HG02840 (cell line): ENCODE measurements at regions not wholly inside any gene's neighbourhood (a gene's known extent, or its start where the extent isn't known, plus 50 kb on each side); places are given as distances from the start of the nearest gene placed in this dataset.
A peak's percentile ranks its signal among the peaks of the same experiment; 100 is the strongest.
"Not testable (repeated sequence)": the region's sequence is repeated elsewhere in the genome, so short reads cannot be mapped to it uniquely, and the experiment has no call there.

Source experiments
- ATAC-seq: cut with Tn5 transposase; IDR thresholded peaks from one replicate; pipeline ENCODE4 v1.9.1; 2021; ENCODE audit warnings: mild to moderate bottlenecking, moderate library complexity, moderate number of reproducible peaks; ENCODE audit not compliant: unreplicated experiment, low FRiP score

- no peak for ATAC-seq
These were observed 600.4 kb downstream of the HTR1B start for GRCh38 chr6:76862936-76863335.

- peak; percentile 71 for ATAC-seq
These were observed 601.9 kb downstream of the HTR1B start for GRCh38 chr6:76861403-76861802.

- ATAC-seq = no peak
These were observed 607.2 kb downstream of the HTR1B start for GRCh38 chr6:76856065-76856464.

GRCh38 chr6:76852776-76853175, 610.5 kb downstream of the HTR1B start:
- no peak for ATAC-seq

- not testable (repeated sequence) for ATAC-seq
These were observed 613.9 kb downstream of the HTR1B start for GRCh38 chr6:76849274-76849970.

- ATAC-seq = no peak
These were observed 620.1 kb downstream of the HTR1B start for GRCh38 chr6:76843054-76843822.

- ATAC-seq = no peak
These were observed 622.4 kb downstream of the HTR1B start for GRCh38 chr6:76840865-76841264.

- ATAC-seq = no peak
These were observed 623.1 kb downstream of the HTR1B start for GRCh38 chr6:76840041-76840745.

- ATAC-seq = no peak
These were observed 623.8 kb downstream of the HTR1B start for GRCh38 chr6:76839505-76839904.

GRCh38 chr6:76837564-76837963, 625.7 kb downstream of the HTR1B start:
- no peak for ATAC-seq

- no peak for ATAC-seq
These were observed 627.6 kb downstream of the HTR1B start for GRCh38 chr6:76835695-76836094.

- ATAC-seq = no peak
These were observed 628.0 kb downstream of the HTR1B start for GRCh38 chr6:76835293-76835692.

- no peak for ATAC-seq
These were observed 628.9 kb downstream of the HTR1B start for GRCh38 chr6:76834399-76834798.

- ATAC-seq = no peak
These were observed 632.0 kb downstream of the HTR1B start for GRCh38 chr6:76831299-76831698.

GRCh38 chr6:76823578-76823977, 639.7 kb downstream of the HTR1B start:
- not testable (repeated sequence) for ATAC-seq

- no peak for ATAC-seq
These were observed 644.8 kb downstream of the HTR1B start for GRCh38 chr6:76818451-76818850.

- no peak for ATAC-seq
These were observed 645.9 kb downstream of the HTR1B start for GRCh38 chr6:76817429-76817828.

GRCh38 chr6:76814496-76815458, 648.5 kb downstream of the HTR1B start:
- ATAC-seq = no peak

GRCh38 chr6:76810286-76810685, 653.0 kb downstream of the HTR1B start:
- ATAC-seq = no peak

- ATAC-seq = no peak
These were observed 660.2 kb downstream of the HTR1B start for GRCh38 chr6:76803038-76803580.
